ENCODE measurements at regions not wholly inside any gene's neighbourhood (a gene's known extent, or its start where the extent isn't known, plus 50 kb on each side); places are given as distances from the start of the nearest gene placed in this dataset.

DNA sequence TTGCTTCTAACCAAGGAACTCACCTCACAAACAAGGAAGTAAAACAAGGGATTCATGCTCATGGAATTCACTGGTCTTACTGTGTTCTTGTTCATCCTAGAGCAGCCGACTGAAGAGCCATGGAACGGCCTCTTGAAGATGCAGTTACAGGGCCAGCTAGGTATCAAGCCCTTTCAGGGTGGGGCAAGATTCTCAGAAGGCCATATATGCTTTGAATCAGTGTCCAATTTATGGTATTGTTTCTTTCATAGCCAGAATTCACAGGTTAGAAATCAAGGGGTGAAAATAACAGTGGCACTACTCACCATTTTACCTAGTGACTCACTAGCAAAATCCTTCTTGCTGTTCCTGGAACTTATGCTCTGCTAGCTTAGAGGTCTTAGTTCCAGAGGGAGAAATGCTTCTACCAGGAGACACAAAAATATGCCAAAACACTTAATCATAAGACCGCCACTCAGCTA, 159.5 kb upstream of the CDH10 start:
- no peak for FAIRE-seq

DNA sequence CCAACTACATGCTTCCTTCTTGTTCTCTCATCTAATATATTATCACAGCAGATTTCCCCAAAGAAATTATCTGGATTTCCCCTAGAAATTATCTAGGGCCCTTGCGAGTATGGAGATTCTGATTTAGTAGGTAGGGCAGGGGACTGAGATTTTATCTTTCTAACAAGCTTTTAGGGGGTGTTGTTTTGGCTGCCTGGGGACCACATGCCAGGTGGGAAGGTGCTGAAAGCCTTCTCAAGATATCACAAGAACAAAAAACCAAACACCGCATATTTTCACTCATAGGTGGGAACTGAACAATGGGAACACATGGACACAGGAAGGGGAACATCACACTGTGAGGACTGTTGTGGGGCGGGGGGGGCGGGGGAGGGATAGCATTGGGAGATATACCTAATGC, 146.5 kb upstream of the CDH10 start:
- no peak for FAIRE-seq

DNA sequence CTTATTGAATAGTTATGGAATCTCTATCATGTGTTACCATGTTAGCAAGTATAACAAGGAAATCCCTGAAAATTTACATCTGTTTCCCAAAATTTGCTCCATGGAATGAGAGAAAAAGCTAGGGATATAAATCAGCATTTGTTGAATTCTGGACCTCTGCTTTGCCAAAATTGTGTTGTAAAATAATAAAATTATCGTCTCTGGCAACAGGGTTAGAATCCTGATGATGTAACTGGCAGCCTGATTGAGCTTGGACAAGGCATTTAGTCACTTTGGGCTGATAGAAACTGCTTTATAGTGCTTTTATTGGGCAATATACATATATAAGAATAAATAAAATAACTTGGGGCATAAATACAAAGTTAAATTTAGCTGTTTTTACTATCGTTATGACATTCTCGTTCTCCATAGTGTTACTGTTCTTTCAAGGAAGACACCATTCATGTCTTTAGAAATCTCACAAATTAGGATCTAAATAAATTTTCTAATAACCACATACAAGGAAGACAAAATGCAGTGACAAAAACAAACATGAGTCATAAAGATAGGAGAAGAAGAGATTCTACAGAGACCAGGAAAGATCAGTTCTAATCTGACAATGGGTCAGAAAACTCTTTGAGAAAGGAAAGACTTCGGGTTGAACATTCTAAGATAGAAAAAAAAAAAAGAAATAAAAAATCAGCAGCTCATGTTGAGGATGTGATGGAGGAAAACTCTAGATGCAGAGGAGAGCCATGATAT, 145.0 kb upstream of the CDH10 start:
- FAIRE-seq: no peak

DNA sequence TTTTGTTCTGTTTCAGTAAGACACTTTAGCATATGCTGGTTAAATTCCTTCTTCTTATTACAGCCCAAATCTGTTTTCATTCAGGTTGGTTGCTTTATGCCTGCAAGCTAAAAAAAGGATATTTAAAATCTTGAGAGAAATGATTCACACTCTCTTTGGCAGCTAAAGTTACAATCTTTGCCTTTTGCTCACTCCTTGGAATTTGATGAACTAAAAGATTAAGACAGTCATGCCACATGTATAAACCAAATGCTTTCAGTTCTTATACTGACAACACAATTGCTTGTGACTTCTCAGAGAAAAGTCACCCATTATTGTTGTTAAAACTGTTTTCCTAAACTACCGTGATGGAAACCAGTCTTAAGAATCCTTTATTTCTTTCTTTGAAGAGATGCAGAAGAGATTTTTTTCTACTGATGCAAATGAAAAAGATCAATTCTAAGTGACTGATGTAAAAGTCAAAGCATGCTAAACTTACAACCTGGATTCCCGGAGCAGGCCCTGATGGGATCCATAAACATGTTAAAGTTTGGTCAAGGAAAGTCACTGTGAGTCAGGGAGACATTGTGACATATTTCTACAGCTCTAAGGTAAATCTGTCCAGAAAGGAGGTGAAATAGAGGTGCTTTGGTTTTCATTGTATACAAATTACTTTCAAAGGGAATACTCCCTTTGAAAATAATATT, 144.2 kb upstream of the CDH10 start:
- FAIRE-seq: no peak

DNA sequence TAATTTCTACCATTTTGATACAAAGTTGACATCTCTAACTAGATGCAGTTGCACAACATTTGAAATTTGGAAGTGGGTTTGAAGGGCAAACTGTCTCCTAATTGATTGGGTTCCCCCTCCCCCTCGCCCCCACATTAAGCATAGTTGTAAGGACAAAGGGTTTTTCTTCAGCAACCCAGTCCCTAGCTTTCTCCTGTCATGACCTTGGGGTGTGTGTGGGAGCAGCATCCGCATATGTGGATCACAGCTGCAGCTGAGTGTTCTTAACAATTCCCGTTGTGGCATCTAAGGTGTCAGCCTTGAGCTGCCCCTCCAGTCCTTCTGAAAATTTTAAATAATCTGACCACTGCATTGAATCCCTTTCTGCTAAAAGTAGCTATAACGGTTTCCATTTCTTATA, 141.3 kb upstream of the CDH10 start:
- FAIRE-seq: no peak

DNA sequence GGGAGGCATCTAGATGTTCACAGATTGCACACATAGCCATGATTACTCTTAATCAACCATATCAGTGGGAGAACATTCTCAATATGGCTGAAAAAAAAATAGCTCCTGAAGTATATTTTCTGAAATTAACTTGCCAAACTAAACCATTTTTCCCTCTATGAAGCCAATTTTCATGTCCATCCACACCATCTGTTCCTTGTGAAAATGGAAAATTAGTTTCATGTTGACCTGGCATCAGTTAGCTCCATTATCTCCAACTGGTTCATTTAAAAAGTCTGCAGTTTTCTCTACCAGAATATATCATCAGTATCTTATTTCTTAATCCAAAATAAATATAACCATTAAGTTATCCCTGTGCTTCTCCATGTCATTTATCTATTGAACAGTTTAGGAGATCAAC, 138.8 kb upstream of the CDH10 start:
- no peak for FAIRE-seq

DNA sequence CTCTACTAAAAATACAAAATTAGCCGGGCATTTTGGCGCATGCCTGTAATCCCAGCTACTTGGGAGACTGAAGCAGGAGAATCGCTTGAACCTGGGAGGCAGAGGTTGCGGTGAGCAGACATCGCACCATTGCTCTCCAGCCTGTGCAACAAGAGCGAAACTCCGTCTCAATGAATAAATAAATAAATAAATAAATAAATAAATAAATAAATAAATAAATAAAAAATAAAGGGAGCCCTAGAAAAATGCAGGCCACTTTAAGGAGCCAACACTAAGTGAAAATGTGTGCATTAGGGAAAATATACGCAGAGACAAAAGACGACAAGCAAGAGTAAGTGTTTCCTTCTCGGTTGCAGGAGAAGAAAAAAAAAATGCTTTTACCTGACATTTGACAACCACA, 132.6 kb upstream of the CDH10 start:
- FAIRE-seq: no peak

DNA sequence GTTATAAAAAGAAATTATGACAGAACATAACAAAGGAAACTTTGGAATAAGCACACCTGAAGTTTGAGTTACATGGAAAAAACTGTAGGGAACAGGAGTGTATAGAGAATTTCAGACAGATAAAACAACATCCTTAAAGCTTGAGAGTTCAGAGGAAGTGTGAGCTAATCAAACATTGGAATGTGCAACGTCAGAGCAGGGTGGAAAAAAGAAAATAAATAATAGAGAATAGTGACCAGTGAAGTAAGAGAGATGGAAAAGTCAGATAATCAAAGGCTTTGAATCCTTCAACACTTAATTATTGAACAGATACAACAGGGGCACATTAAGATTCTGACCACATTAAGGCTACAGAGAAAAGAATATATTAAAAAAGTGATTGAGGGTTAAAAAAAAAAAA, 128.5 kb upstream of the CDH10 start:
- no peak for FAIRE-seq

DNA sequence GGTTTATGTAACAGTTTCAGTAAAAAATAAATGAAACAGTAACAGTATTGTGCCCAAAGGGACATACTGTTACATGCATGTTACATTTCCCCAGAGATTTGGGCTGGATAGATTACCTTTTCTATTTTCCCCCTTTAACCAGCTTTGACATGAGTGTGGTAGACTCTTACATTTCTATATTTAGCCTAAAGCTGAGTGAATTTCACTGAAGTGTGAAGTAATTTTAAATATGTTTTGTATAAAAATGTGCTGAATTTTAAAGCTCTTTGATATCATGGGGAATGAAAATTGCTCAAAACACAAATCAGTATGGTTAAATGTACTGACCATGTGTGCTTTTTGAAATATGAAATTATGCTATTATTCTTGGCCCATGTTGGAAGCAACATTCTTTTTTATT, 122.3 kb upstream of the CDH10 start:
- FAIRE-seq: no peak

DNA sequence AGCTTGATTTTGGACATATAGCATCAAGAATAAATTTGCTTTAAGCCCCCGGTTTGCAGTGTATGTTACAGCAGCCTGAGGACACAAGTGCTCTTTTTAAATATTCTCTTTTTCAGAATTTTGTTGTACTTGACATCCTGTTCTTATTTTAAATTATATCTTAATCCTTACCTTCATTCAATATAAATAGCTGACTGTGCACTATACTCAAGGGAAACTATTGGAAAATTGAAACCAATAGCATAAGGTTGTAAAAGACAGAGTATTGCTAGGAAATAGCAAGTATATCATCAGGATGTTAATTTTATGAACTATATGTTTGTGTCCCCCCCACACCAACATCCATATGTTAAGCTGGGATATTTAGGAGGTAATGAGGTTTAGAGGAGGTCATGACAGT, 120.4 kb upstream of the CDH10 start:
- FAIRE-seq: no peak

DNA sequence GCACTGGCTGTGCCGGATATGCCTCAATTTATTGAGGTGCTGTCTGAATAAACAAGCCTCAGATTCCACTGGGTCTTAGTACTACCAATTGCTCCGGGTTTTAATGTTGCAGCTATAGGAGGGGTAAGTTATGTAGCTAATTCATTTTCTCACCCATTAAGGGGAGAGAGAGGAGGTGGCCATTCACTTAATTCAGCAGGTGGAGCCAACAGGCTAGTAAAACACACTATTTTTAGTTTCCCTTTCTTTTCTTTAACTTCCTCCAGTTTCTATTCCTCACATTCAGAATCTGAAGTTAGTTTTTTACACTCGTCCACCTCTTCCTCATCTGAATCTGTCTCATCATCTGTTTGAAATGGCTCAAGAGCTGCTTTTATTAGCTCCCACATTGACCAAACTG, 105.6 kb upstream of the CDH10 start:
- FAIRE-seq: no peak

DNA sequence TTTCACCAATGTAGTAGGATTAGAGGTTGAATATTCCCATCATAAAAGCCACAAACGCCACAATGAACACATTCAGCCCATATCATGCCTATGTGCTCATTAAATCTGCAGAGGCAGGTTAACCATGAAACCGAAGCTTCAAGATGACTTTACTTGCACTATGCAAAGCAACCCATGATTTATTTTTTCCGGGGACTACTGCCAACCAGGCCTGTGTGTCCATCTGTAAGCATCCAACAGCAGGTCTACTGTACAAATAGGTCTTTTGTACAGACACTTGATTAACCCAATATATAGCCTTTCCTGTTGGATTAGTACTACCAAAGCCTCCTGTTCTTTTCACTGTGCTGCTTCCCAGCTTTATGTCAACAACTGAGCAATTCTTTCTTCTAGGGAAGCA, 104.9 kb upstream of the CDH10 start:
- no peak for FAIRE-seq

DNA sequence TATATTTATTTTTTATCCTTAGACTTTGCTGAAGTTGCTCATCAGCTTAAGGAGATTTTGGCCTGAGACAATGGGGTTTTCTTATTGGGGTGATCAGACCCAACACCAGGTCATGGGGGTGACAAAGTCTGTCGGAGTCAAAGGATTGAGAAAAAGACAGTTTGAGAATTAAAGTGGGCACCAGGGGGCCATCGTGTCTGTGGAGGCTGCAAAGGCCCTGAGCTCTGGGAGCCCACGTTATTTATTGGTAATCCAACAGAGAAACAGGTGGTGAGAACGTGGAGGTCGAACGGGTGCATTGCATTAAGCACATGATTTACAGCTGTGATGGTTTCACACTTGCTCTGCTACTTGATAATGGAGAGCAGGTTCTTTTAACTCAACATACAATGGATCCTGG, 102.5 kb upstream of the CDH10 start:
- FAIRE-seq: no peak

DNA sequence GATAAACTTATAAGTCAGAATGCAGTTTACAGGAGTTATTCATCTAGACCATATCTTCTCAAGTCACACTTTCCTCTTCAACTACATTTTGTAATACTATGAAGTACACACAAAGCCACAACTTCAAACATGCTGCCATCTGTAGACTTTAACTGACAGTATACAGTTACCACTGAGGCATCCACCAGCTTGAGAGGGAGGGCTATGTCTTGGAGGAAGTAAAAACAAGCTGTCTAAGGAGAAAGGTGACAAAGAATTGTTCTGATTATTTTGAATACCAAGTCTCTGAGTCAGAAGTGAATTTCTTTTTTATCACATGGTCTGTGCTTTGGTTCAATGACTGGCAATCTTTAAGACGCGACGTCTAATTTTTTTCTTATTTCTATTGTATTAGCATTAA, 97.6 kb upstream of the CDH10 start:
- FAIRE-seq: no peak

DNA sequence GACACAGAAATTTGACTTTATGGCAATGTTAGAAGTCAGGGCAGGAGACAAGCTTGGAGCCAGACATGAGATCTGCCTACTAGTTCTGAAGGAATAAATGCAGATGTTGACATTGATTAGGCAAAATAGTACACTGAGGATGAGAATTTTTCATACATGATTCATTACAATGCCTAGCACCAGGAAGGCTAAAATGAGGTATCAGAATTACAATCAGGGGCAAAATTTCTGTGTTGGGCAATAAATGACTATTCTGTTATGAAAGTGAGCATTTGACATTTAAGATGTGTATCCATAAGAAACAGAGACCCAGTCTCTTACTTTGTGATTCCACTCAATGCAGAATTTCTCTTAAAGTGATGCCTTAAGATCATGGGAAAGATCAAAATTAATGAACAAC, 92.4 kb upstream of the CDH10 start:
- FAIRE-seq: no peak

DNA sequence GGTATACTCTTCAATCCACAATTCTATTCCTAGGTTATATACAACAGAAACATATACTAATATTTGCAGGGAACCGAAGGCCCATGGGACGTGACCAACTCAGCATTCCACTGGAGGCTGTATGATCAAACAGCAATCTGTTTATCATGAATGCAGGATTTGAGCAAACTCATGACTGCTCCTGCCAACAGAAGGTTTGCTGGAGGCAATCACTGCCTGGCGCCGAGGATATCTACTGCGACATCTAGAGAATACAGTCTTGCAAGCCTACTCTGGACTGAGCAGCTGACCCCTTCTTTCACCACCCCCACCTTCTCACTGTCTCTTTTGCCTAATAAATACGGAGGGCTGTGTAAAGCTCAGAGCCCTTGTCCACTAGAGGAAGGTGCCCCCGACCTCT, 90.5 kb upstream of the CDH10 start:
- FAIRE-seq: no peak

DNA sequence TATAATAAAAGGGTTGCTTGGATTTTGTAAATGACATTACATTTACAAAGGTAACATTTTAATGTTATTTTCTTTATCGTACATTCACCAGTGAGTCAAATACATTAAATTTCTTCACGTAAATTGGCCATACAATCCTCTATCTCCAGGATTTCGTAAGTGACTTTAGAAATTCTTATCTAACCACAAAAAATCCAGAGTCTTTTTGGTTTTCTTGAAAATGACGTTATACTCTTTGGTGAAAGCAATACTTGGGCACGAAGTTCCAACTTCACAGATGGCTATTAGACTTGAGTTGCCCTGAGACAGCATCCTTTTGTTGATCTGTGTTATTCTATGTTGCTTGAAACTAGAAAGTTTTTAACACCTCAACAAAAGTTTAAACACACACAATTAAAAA, 87.4 kb upstream of the CDH10 start:
- no peak for FAIRE-seq

DNA sequence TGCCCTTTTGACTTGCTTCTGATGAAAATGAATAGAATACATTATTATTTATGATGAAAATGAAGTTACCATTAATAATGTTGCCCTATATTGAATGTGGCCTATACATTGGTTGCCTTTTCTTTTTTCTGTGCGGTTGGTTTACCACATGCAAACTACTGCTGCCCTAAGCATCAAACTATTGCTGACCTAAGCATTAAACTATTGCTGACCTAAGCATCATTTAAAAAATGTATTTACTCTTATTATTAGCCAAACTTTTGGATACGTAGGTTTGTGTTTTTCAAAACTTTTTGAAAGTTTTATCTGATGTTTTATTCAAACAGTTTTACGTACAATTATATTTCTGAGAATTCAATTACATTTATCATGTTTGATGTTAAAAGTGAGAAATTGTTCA, 76.0 kb upstream of the CDH10 start:
- no peak for FAIRE-seq

DNA sequence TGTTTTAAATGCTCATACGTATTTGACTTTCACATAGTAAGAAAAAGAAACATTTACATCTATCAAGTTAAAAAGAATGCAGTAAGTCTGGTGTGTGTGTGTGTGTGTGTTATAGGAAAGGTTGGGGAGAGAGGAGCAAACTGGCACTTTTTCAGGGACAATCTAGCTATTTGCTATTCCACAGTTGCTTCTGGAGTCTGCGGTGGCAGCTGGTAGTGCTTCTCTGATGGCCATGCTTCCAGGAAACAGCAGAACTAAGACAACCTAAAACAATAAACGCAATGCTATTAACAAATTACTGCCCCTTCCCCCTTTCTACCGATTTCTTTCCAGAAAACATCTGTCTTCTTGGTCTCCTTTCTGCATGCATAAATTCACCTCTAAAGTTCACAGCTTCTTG, 70.0 kb upstream of the CDH10 start:
- no peak for FAIRE-seq

DNA sequence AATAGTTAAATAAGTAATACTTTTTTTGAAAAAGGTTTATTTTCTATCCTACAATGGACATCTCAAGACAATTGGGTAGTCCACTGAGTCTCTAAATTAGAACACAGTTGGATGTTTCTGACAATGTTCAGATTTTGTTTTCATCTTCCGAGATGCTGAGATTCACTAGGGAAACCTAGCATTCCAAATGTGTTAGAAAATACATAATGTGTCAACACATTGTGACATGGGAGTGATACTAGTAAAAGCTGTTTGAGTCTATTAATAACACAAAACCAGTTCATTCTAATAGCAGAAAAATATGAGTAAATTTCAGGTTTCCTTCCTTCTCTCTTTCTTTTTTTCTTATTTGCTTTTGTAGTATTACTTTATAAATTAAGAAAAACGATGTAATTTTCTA, 68.2 kb upstream of the CDH10 start:
- FAIRE-seq: no peak

DNA sequence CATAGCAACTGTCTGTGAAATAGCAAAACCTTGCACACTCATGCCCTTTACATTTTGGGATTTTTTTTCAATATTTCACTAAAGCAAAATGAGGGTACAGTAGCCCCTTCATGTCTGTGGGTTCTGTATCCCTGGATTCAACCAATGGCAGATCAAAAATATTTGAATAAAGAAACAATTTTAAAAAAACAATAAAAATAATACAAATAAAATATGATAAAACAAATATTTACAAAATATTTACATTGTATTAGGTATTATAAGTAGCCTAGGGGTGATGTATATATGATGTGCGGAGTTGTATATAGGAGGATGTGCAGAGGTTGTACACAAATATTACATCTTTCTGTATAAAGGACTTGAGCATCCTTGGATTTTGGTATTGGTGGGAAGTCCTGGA, 67.3 kb upstream of the CDH10 start:
- no peak for FAIRE-seq

DNA sequence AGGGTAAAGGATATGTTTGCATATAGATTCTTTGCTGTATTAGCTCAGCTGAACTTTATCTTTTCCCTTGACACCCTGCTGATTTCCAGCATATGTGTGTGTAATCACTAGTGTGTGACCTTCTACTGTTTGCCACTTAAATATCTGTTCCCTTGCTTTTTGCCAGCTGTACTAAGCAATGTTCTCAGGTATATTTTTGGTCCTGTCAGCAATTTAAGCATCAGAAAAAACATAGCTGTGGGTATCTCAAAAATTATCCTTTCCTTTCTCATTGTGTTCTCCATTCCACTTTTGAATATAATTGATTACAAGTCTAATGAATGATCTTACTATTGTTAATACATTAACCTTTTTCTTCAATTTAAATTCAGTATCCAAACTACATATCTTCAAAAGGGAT, 59.2 kb upstream of the CDH10 start:
- no peak for FAIRE-seq

Data from A204.1 (cell line).